ENCODE measurements at regions not wholly inside any gene's neighbourhood (a gene's known extent, or its start where the extent isn't known, plus 50 kb on each side); places are given as distances from the start of the nearest gene placed in this dataset.
"Not testable (repeated sequence)": the region's sequence is repeated elsewhere in the genome, so short reads cannot be mapped to it uniquely, and the experiment has no call there.

- no peak overlapping the region for H3K27ac ChIP-seq
- no peak for ATAC-seq (replicated peaks in 6 of 8)
- in situ Hi-C loops (cut with MboI; ENCODE audit: low pct_unique_long_range_greater_than_20kb in 2 of 9, low sequenced_read_pairs in 9 of 9, unreplicated experiment in 9 of 9) = loop anchor here in 7 of 9 experiments (25.0 kb wide), 3 partner anchors 318 to 1868 kb away; no protein-coding TSS in a partner anchor
- H3K4me1 ChIP-seq (replicated peaks in 1 of 2) = peaks cover 0 to 4% of the 10 kb centered on the region in 2 donors
- H3K4me3 ChIP-seq = no peak overlapping the region
These were observed 139.8 kb upstream of the THUMPD2 start for GRCh38 chr2:39918886-39919285.

- in situ Hi-C loops (cut with MboI; ENCODE audit: low pct_unique_long_range_greater_than_20kb in 2 of 9, low sequenced_read_pairs in 9 of 9, unreplicated experiment in 9 of 9) = loop anchor here in 7 of 9 experiments (25.0 kb wide), 3 partner anchors 320 to 1870 kb away; no protein-coding TSS in a partner anchor
- WGBS, 10 experiments = 92 to 100% (median 100%) methylated on average over 1 of the region's 1 CpG; no CpG with 5 or more reads in 5 of the 10 experiments
- not testable (repeated sequence) for ATAC-seq (replicated peaks in 6 of 8)
These were observed 138.3 kb upstream of the THUMPD2 start for GRCh38 chr2:39917371-39917770.

GRCh38 chr2:39914949-39915348 lies 135.9 kb upstream of the THUMPD2 start:
- ATAC-seq (replicated peaks in 6 of 8) = no peak
- in situ Hi-C loops (cut with MboI; ENCODE audit: low pct_unique_long_range_greater_than_20kb in 2 of 9, low sequenced_read_pairs in 9 of 9, unreplicated experiment in 9 of 9) = loop anchor here in 7 of 9 experiments (25.0 kb wide), 3 partner anchors 322 to 1872 kb away; no protein-coding TSS in a partner anchor
- Histone ChIP-seq H3K4me1 (replicated peaks in 1 of 2) (no peaks in the 10 kb centered on the region), H3K4me3 (no peak overlapping the region), H3K27ac (no peak overlapping the region)
- 75 to 100% (median 94%) methylated on average over 2 of the region's 2 CpGs; no CpG with 5 or more reads in 1 of the 10 experiments for WGBS, 10 experiments

More at GRCh38 chr2:39917371-39917770, 138.3 kb upstream of the THUMPD2 start:
- H3K4me3 ChIP-seq; H3K4me1 ChIP-seq (replicated peaks in 1 of 2); H3K27ac ChIP-seq: not testable (repeated sequence)

- no peaks in the 10 kb centered on the region for H3K4me1 ChIP-seq (replicated peaks in 1 of 2)
- peak; percentile 55 to 85 (median 66) for ATAC-seq (replicated peaks in 6 of 8)
- 0 to 56% (median 33%) methylated on average over 1 to 5 of the region's 5 CpGs; no CpG with 5 or more reads in 1 of the 10 experiments for WGBS, 10 experiments
- H3K27ac ChIP-seq = no peak overlapping the region
- no peak overlapping the region for H3K4me3 ChIP-seq
- in situ Hi-C loops (cut with MboI; ENCODE audit: low pct_unique_long_range_greater_than_20kb in 2 of 9, low sequenced_read_pairs in 9 of 9, unreplicated experiment in 9 of 9) = loop anchor here in 7 of 9 experiments (25.0 kb wide), 3 partner anchors 323 to 1873 kb away; no protein-coding TSS in a partner anchor
These were observed 134.8 kb upstream of the THUMPD2 start for GRCh38 chr2:39913648-39914461.

- Histone ChIP-seq H3K4me1 (replicated peaks in 1 of 2) (no peaks in the 10 kb centered on the region), H3K4me3 (no peak overlapping the region), H3K27ac (no peak overlapping the region)
- peak in 2 of 8 experiments; percentile 31 to 83 for ATAC-seq (replicated peaks in 6 of 8)
- in situ Hi-C loops (cut with MboI; ENCODE audit: low pct_unique_long_range_greater_than_20kb in 2 of 9, low sequenced_read_pairs in 9 of 9, unreplicated experiment in 9 of 9) = loop anchor here in 7 of 9 experiments (25.0 kb wide), 3 partner anchors 335 to 1885 kb away; no protein-coding TSS in a partner anchor
These were observed 123.0 kb upstream of the THUMPD2 start for GRCh38 chr2:39902103-39902502.

GRCh38 chr2:39898934-39899333 lies 119.9 kb upstream of the THUMPD2 start:
- H3K4me3 ChIP-seq = no peak overlapping the region
- H3K4me1 ChIP-seq (replicated peaks in 1 of 2) = peaks cover 0 to 11% of the 10 kb centered on the region in 2 donors
- in situ Hi-C loops (cut with MboI; ENCODE audit: low pct_unique_long_range_greater_than_20kb in 2 of 9, low sequenced_read_pairs in 9 of 9, unreplicated experiment in 9 of 9) = no loop called here
- WGBS, 10 experiments = 38 to 100% (median 86%) methylated on average over 1 to 3 of the region's 3 CpGs; no CpG with 5 or more reads in 4 of the 10 experiments
- no peak overlapping the region for H3K27ac ChIP-seq
- no peak for ATAC-seq (replicated peaks in 6 of 8)

- no peak overlapping the region for H3K4me3 ChIP-seq
- H3K27ac ChIP-seq = no peak overlapping the region
- in situ Hi-C loops (cut with MboI; ENCODE audit: low pct_unique_long_range_greater_than_20kb in 2 of 9, low sequenced_read_pairs in 9 of 9, unreplicated experiment in 9 of 9) = no loop called here
- 53 to 100% (median 85%) methylated on average over 1 to 5 of the region's 5 CpGs for WGBS, 10 experiments
- peaks cover 0 to 22% of the 10 kb centered on the region in 2 donors for H3K4me1 ChIP-seq (replicated peaks in 1 of 2)
- no peak for ATAC-seq (replicated peaks in 6 of 8)
These were observed 118.2 kb upstream of the THUMPD2 start for GRCh38 chr2:39897273-39897672.

- H3K27ac ChIP-seq = no peak overlapping the region
- H3K4me1 ChIP-seq (replicated peaks in 1 of 2) = peaks cover 0 to 29% of the 10 kb centered on the region in 2 donors
- WGBS, 10 experiments = 37 to 93% (median 68%) methylated on average over 1 to 8 of the region's 8 CpGs
- no peak overlapping the region for H3K4me3 ChIP-seq
- in situ Hi-C loops (cut with MboI; ENCODE audit: low pct_unique_long_range_greater_than_20kb in 2 of 9, low sequenced_read_pairs in 9 of 9, unreplicated experiment in 9 of 9) = no loop called here
- ATAC-seq (replicated peaks in 6 of 8) = peak in 2 of 8 experiments; percentile 60 to 86
These were observed 115.0 kb upstream of the THUMPD2 start for GRCh38 chr2:39894082-39894481.

- Histone ChIP-seq H3K4me1 (replicated peaks in 1 of 2) (peaks cover 0 to 29% of the 10 kb centered on the region in 2 donors), H3K4me3 (no peak overlapping the region), H3K27ac (no peak overlapping the region)
- in situ Hi-C loops (cut with MboI; ENCODE audit: low pct_unique_long_range_greater_than_20kb in 2 of 9, low sequenced_read_pairs in 9 of 9, unreplicated experiment in 9 of 9) = no loop called here
- ATAC-seq (replicated peaks in 6 of 8) = peak in 2 of 8 experiments; percentile 19 to 65
- 18 to 94% (median 62%) methylated on average over 1 to 4 of the region's 4 CpGs for WGBS, 10 experiments
These were observed 114.6 kb upstream of the THUMPD2 start for GRCh38 chr2:39893616-39894015.

GRCh38 chr2:39881948-39882347 lies 102.9 kb upstream of the THUMPD2 start:
- 0 to 80% (median 38%) methylated on average over 1 of the region's 1 CpG; no CpG with 5 or more reads in 2 of the 10 experiments for WGBS, 10 experiments
- ATAC-seq (replicated peaks in 6 of 8) = peak in 4 of 8 experiments; percentile 14 to 51 (median 34)
- no peak overlapping the region for H3K4me3 ChIP-seq
- no peak overlapping the region for H3K27ac ChIP-seq
- H3K4me1 ChIP-seq (replicated peaks in 1 of 2) = peaks cover 0 to 14% of the 10 kb centered on the region in 2 donors
- in situ Hi-C loops (cut with MboI; ENCODE audit: low pct_unique_long_range_greater_than_20kb in 2 of 9, low sequenced_read_pairs in 9 of 9, unreplicated experiment in 9 of 9) = no loop called here

- Histone ChIP-seq H3K27ac (no peak overlapping the region), H3K4me3 (no peak overlapping the region), H3K4me1 (replicated peaks in 1 of 2) (peaks cover 0 to 14% of the 10 kb centered on the region in 2 donors)
- in situ Hi-C loops (cut with MboI; ENCODE audit: low pct_unique_long_range_greater_than_20kb in 2 of 9, low sequenced_read_pairs in 9 of 9, unreplicated experiment in 9 of 9) = no loop called here
- ATAC-seq (replicated peaks in 6 of 8) = peak in 2 of 8 experiments; percentile 24 to 77
These were observed 102.4 kb upstream of the THUMPD2 start for GRCh38 chr2:39881494-39881893.

GRCh38 chr2:39879001-39879400 lies 99.9 kb upstream of the THUMPD2 start:
- H3K27ac ChIP-seq; H3K4me3 ChIP-seq; H3K4me1 ChIP-seq (replicated peaks in 1 of 2); in situ Hi-C loops (cut with MboI; ENCODE audit: low pct_unique_long_range_greater_than_20kb in 2 of 9, low sequenced_read_pairs in 9 of 9, unreplicated experiment in 9 of 9); ATAC-seq (replicated peaks in 6 of 8): not testable (repeated sequence)
- 29 to 100% (median 73%) methylated on average over 1 to 2 of the region's 2 CpGs; no CpG with 5 or more reads in 2 of the 10 experiments for WGBS, 10 experiments

GRCh38 chr2:39875914-39876267 lies 96.8 kb upstream of the THUMPD2 start:
- no peak overlapping the region for H3K27ac ChIP-seq
- no peak for ATAC-seq (replicated peaks in 6 of 8)

More at GRCh38 chr2:39875914-39876267, 96.8 kb upstream of the THUMPD2 start:
- Histone ChIP-seq H3K4me1 (replicated peaks in 1 of 2) (peaks cover 0 to 12% of the 10 kb centered on the region in 2 donors), H3K4me3 (no peak overlapping the region)
- 100% methylated on average over 1 of the region's 1 CpG; no CpG with 5 or more reads in 5 of the 10 experiments for WGBS, 10 experiments
- in situ Hi-C loops (cut with MboI; ENCODE audit: low pct_unique_long_range_greater_than_20kb in 2 of 9, low sequenced_read_pairs in 9 of 9, unreplicated experiment in 9 of 9) = no loop called here

All from motor neuron (in vitro differentiated cells).